ENCODE measurements at regions not wholly inside any gene's neighbourhood (a gene's known extent, or its start where the extent isn't known, plus 50 kb on each side); places are given as distances from the start of the nearest gene placed in this dataset.

GRCh38 chr12:116483959-116484750 is 75.0 kb upstream of the MAP1LC3B2 start:
- no peak for DNase-seq (ENCODE audit: low spot score)

- DNase-seq (ENCODE audit: low spot score), result no peak
Observed at GRCh38 chr12:116484807-116485206, 74.4 kb upstream of the MAP1LC3B2 start.

GRCh38 chr12:116489116-116489515 is 70.1 kb upstream of the MAP1LC3B2 start:
- no peak for DNase-seq (ENCODE audit: low spot score)

- no peak for DNase-seq (ENCODE audit: low spot score)
Observed at GRCh38 chr12:116490471-116490870, 68.7 kb upstream of the MAP1LC3B2 start.

- no peak for DNase-seq (ENCODE audit: low spot score)
Observed at GRCh38 chr12:116492703-116493324, 66.4 kb upstream of the MAP1LC3B2 start.

GRCh38 chr12:116495260-116495659 is 63.9 kb upstream of the MAP1LC3B2 start:
- DNase-seq (ENCODE audit: low spot score), result no peak

- DNase-seq (ENCODE audit: low spot score), result no peak
Observed at GRCh38 chr12:116497051-116497591, 62.1 kb upstream of the MAP1LC3B2 start.

GRCh38 chr12:116498471-116498870 is 60.7 kb upstream of the MAP1LC3B2 start:
- no peak for DNase-seq (ENCODE audit: low spot score)

- no peak for DNase-seq (ENCODE audit: low spot score)
Observed at GRCh38 chr12:116502141-116502725, 56.9 kb upstream of the MAP1LC3B2 start.

- DNase-seq (ENCODE audit: low spot score), result no peak
Observed at GRCh38 chr12:116502989-116503496, 56.1 kb upstream of the MAP1LC3B2 start.

GRCh38 chr12:116504438-116504837 is 54.7 kb upstream of the MAP1LC3B2 start:
- DNase-seq (ENCODE audit: low spot score), result no peak

- DNase-seq (ENCODE audit: low spot score), result no peak
Observed at GRCh38 chr12:116506697-116507064, 52.5 kb upstream of the MAP1LC3B2 start.

- DNase-seq (ENCODE audit: low spot score), result no peak
Observed at GRCh38 chr12:116508145-116509121, 50.7 kb upstream of the MAP1LC3B2 start.
